ENCODE measurements at regions not wholly inside any gene's neighbourhood (a gene's known extent, or its start where the extent isn't known, plus 50 kb on each side); places are given as distances from the start of the nearest gene placed in this dataset.

DNA sequence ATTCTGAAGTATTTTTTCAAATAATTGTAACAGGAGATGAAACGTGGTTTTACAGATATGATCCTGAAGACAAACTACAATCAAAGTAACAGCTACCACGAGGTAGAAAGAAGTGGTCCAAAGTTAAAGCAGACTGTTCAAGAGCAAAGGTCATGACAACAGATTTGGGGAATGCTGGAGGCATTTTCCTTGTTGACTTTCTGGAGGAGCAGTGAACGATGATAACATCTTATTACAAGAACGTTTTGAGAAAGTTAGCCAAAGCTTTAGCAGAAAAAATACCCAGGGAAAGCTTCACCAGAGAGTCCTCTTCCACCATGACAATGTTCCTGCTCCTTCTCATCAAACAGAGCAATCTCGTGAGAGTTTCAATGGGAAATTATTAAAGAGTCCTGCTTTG is 145.4 kb upstream of the NREP start:
- TF ChIP-seq POLR2A (IDR thresholded peaks at IDR 0.05): no peak
- TF ChIP-seq, protein P1, sequence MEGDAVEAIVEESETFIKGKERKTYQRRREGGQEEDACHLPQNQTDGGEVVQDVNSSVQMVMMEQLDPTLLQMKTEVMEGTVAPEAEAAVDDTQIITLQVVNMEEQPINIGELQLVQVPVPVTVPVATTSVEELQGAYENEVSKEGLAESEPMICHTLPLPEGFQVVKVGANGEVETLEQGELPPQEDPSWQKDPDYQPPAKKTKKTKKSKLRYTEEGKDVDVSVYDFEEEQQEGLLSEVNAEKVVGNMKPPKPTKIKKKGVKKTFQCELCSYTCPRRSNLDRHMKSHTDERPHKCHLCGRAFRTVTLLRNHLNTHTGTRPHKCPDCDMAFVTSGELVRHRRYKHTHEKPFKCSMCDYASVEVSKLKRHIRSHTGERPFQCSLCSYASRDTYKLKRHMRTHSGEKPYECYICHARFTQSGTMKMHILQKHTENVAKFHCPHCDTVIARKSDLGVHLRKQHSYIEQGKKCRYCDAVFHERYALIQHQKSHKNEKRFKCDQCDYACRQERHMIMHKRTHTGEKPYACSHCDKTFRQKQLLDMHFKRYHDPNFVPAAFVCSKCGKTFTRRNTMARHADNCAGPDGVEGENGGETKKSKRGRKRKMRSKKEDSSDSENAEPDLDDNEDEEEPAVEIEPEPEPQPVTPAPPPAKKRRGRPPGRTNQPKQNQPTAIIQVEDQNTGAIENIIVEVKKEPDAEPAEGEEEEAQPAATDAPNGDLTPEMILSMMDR (IDR thresholded peaks at IDR 0.05): no peak
